ENCODE measurements at regions not wholly inside any gene's neighbourhood (a gene's known extent, or its start where the extent isn't known, plus 50 kb on each side); places are given as distances from the start of the nearest gene placed in this dataset.
"Not testable (repeated sequence)": the region's sequence is repeated elsewhere in the genome, so short reads cannot be mapped to it uniquely, and the experiment has no call there.

DNA sequence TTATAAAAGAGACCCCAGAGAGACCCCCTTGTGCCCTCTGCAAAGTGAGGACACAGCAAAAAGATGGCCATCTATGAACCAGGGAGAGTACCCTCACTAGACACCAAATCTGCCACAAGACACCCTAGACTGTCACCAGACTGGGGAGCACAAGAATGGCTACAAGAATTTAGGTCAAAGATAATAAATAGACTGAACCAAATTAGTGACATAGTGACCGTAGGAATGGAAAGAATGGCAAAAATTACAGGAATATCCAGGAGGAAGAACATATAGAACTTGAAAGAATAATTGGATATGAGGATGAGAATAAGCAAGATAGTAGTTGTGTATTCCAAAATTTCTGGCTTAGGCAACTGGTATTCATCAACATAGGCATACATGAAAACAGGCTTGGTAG is 235.0 kb downstream of the NNT start:
- intact Hi-C loops (cut with DNase I): no loop called here
- Histone ChIP-seq H3K4me3 (no peak overlapping the region), H3K27ac (no peak overlapping the region), H3K4me1 (no peaks in the 10 kb centered on the region), H3K9me3 (no peaks in the 10 kb centered on the region), H3K27me3 (no peaks in the 10 kb centered on the region), H3K36me3 (no peaks in the 10 kb centered on the region)
- ATAC-seq (no peak), DNase-seq (no peak)
- TF ChIP-seq, protein P1, sequence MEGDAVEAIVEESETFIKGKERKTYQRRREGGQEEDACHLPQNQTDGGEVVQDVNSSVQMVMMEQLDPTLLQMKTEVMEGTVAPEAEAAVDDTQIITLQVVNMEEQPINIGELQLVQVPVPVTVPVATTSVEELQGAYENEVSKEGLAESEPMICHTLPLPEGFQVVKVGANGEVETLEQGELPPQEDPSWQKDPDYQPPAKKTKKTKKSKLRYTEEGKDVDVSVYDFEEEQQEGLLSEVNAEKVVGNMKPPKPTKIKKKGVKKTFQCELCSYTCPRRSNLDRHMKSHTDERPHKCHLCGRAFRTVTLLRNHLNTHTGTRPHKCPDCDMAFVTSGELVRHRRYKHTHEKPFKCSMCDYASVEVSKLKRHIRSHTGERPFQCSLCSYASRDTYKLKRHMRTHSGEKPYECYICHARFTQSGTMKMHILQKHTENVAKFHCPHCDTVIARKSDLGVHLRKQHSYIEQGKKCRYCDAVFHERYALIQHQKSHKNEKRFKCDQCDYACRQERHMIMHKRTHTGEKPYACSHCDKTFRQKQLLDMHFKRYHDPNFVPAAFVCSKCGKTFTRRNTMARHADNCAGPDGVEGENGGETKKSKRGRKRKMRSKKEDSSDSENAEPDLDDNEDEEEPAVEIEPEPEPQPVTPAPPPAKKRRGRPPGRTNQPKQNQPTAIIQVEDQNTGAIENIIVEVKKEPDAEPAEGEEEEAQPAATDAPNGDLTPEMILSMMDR (IDR thresholded peaks at IDR 0.05): no peak

DNA sequence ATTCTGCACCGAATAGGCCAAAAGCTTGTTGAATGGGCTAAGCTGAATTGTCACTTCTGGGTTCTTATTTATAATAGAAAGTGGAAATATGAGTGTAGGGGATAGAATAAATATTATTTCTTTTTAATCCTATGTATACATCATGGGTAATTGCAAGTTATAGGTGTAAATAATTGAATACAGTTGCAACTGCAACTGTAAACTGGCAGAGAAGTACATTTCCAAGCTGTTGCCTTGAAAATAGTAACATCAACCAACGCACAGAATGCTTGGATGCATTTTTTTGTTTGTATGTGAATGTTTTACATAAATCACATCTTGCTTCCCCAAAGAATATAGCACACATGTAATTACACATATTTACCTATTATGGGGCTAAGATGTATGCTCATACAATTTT is 234.1 kb downstream of the NNT start:
- no peaks in the 10 kb centered on the region for H3K4me1 ChIP-seq
- H3K27me3 ChIP-seq: no peaks in the 10 kb centered on the region
- H3K9me3 ChIP-seq: no peaks in the 10 kb centered on the region
- H3K27ac ChIP-seq: no peak overlapping the region
- ATAC-seq (no peak), DNase-seq (no peak)
- no peaks in the 10 kb centered on the region for H3K36me3 ChIP-seq
- TF ChIP-seq, protein P1 (IDR thresholded peaks at IDR 0.05): no peak
- H3K4me3 ChIP-seq: no peak overlapping the region
- intact Hi-C loops (cut with DNase I): no loop called here

DNA sequence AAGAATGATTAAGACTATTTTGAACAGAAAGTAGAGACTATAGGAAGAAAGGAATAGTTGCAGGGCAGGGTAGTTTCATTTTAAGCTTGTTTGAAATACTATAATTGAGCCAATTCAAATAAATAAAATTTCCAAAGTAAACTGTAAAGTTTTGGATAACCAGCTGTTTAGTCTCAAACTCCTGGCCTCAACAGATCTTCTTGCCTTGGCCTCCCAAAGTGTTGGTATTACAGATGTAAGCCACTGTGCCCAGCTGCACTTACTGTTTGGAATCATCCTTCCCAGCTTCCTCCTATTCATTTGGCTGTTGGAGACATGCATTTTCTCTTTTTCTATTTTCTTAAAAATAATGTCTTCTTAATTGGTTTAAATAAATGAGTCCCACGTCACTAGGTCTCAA is 231.0 kb downstream of the NNT start:
- H3K9me3 ChIP-seq: no peaks in the 10 kb centered on the region
- no peaks in the 10 kb centered on the region for H3K4me1 ChIP-seq
- DNase-seq (no peak), ATAC-seq (no peak)
- TF ChIP-seq, protein P1 (IDR thresholded peaks at IDR 0.05): no peak
- H3K36me3 ChIP-seq: no peaks in the 10 kb centered on the region
- no peaks in the 10 kb centered on the region for H3K27me3 ChIP-seq
- H3K4me3 ChIP-seq: no peak overlapping the region
- no peak overlapping the region for H3K27ac ChIP-seq
- intact Hi-C loops (cut with DNase I): no loop called here

DNA sequence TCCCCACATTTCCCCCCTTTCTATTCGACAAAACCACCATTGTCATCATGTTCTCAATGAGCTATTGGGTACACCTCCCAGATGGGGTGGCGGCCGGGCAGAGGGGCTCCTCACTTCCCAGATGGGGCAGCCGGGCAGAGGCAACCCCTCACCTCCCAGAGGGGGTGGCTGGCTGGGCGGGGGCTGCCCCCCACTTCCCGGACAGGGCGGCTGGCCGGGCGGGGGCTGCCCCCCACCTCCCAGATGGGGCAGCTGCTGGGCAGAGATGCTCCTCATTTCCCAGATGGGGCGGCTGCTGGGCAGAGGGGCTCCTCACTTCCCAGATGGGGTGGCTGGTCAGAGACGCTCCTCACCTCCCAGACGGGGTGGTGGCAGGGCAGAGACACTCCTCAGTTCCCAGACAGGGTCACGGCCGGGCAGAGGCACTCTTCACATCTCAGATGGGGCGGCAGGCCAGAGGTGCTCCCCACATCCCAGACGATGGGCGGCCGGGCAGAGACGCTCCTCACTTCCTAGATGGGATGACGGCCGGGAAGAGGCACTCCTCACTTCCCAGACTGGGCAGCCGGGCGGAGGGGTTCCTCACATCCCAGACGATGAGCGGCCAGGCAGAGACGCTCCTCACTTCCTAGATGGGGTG is 221.5 kb downstream of the NNT start:
- ATAC-seq; H3K9me3 ChIP-seq; H3K4me3 ChIP-seq; intact Hi-C loops (cut with DNase I); H3K36me3 ChIP-seq; H3K27ac ChIP-seq; H3K4me1 ChIP-seq; H3K27me3 ChIP-seq: not testable (repeated sequence)
- DNase-seq: peak; percentile 46

DNA sequence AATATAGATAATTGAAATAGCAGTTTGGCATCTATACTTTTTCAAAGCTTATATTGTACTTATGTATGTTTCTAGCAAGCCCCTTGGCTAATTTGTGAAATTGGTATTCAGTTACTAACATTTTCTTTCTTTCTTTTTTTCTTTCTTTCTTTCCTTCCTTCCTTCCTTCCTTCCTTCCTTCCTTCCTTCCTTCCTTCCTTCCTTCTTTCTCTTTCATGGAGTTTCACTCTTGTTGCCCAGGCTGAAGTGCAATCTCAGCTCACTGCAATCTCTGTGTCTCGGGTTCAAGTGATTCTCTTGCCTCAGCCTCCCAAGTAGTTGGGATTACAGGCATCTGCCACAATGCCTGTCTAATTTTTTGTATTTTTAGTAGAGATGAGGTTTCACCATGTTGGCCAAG is 215.4 kb downstream of the NNT start:
- H3K4me3 ChIP-seq, H3K9me3 ChIP-seq: not testable (repeated sequence)

DNA sequence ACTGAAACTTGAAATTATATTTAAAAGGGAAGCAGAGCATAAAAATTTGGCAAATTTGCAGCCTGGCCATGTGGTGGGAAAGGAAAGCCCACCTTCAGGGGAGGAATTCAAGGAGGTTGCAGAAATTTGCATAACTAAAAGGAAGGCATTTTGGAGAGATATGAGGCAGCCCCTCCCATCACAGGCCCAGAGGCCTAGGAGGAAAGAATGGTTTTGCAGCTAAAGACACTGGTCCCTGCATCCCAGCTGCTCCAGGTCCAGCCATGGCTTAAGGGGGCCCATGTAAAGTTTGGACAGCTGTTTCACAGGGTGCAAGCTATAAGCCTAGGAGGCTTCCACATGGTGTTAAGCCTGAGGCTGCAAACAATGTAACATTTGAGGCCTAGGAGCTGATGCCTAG is 212.5 kb downstream of the NNT start:
- H3K27me3 ChIP-seq: no peaks in the 10 kb centered on the region
- peaks cover 5% of the 10 kb centered on the region for H3K9me3 ChIP-seq
- intact Hi-C loops (cut with DNase I): no loop called here
- no peaks in the 10 kb centered on the region for H3K36me3 ChIP-seq
- no peaks in the 10 kb centered on the region for H3K4me1 ChIP-seq
- H3K4me3 ChIP-seq: no peak overlapping the region
- TF ChIP-seq, protein P1 (IDR thresholded peaks at IDR 0.05): no peak
- ATAC-seq: no peak
- no peak overlapping the region for H3K27ac ChIP-seq
- DNase-seq: no peak

More for the DNA sequence above, 215.4 kb downstream of the NNT start:
- DNase-seq; H3K27me3 ChIP-seq; ATAC-seq; H3K4me1 ChIP-seq; H3K27ac ChIP-seq; H3K36me3 ChIP-seq; intact Hi-C loops (cut with DNase I): not testable (repeated sequence)

DNA sequence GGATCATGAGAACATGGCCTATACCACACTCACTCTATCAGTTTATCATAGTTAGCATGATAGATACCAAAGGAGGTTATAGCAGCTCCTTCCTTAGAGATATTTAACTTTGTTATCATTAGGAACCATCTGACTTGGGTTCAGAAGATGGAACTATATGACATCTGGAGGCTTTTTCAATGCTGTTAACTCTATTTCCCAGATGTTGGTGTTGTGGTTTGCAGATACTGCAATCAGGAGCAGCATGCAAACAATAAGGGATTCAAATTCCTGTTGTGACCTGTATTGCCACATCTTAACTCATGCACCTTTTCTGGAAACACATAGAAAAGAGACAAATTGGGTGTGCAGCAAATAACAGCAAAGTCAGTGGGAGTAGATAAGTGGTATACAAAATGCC is 201.7 kb downstream of the NNT start:
- intact Hi-C loops (cut with DNase I): no loop called here
- no peaks in the 10 kb centered on the region for H3K9me3 ChIP-seq
- no peak overlapping the region for H3K4me3 ChIP-seq
- ATAC-seq: no peak
- H3K4me1 ChIP-seq: no peaks in the 10 kb centered on the region
- no peak for DNase-seq
- no peaks in the 10 kb centered on the region for H3K27me3 ChIP-seq
- no peaks in the 10 kb centered on the region for H3K36me3 ChIP-seq
- TF ChIP-seq, protein P1 (IDR thresholded peaks at IDR 0.05): no peak
- H3K27ac ChIP-seq: no peak overlapping the region

All from upper lobe of right lung (tissue), 1 donor.